ENCODE measurements at regions not wholly inside any gene's neighbourhood (a gene's known extent, or its start where the extent isn't known, plus 50 kb on each side); places are given as distances from the start of the nearest gene placed in this dataset.
A peak's percentile ranks its signal among the peaks of the same experiment; 100 is the strongest.

DNA sequence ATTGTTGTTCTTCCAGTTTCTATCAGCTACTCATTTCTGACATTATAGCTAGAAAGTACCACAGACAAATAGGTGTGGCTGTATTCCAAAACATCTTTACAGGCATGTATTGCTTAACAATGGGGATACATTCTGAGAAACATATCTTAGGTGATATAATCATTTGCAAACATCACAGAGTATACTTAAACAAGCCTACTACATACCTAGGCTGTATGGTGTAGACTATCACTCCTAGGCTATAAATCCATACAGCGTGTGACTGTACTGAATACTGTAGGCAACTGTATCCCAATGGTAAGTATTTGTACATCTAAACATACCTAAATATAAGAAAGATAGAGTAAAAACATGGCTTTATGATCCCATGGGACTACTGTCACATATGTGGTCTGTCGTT is 231.8 kb downstream of the ETS1 start:
- no peak for ATAC-seq (replicated peaks in 6 of 8)
- H3K4me1 ChIP-seq (replicated peaks in 1 of 2) = no peaks in the 10 kb centered on the region
- 40 to 100% (median 100%) methylated on average over 1 to 2 of the region's 2 CpGs; no CpG with 5 or more reads in 3 of the 10 experiments for WGBS, 10 experiments
- in situ Hi-C loops (cut with MboI; ENCODE audit: low pct_unique_long_range_greater_than_20kb in 2 of 9, low sequenced_read_pairs in 9 of 9, unreplicated experiment in 9 of 9) = no loop called here
- no peak overlapping the region for H3K27ac ChIP-seq
- no peak overlapping the region for H3K4me3 ChIP-seq

DNA sequence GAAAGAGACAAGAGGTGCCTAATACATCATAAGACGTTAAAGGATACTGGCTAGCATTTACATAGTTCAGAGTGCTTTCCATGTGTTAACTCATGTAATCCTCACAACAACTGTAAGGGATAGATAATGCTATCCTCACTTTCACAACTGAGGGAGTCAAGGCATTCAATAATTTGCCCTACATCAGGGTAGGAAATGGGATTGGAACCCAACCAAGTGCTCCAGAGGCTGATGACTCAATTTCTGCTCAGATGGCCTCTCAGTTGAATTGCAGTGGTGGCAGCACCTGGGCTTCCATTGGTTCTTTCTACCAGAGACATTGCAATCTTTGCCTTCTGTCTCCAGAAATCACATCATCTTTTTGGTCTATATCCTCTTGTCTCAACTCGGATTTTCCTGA is 232.9 kb downstream of the ETS1 start:
- Histone ChIP-seq H3K4me3 (no peak overlapping the region), H3K27ac (no peak overlapping the region), H3K4me1 (replicated peaks in 1 of 2) (no peaks in the 10 kb centered on the region)
- 24 to 100% (median 71%) methylated on average over 1 to 2 of the region's 2 CpGs; no CpG with 5 or more reads in 3 of the 10 experiments for WGBS, 10 experiments
- in situ Hi-C loops (cut with MboI; ENCODE audit: low pct_unique_long_range_greater_than_20kb in 2 of 9, low sequenced_read_pairs in 9 of 9, unreplicated experiment in 9 of 9) = no loop called here
- ATAC-seq (replicated peaks in 6 of 8) = no peak

- ATAC-seq (replicated peaks in 6 of 8) = no peak
- in situ Hi-C loops (cut with MboI; ENCODE audit: low pct_unique_long_range_greater_than_20kb in 2 of 9, low sequenced_read_pairs in 9 of 9, unreplicated experiment in 9 of 9) = no loop called here
- Histone ChIP-seq H3K4me1 (replicated peaks in 1 of 2) (no peaks in the 10 kb centered on the region), H3K27ac (no peak overlapping the region), H3K4me3 (no peak overlapping the region)
- 10 to 86% (median 76%) methylated on average over 1 to 6 of the region's 6 CpGs; no CpG with 5 or more reads in 3 of the 10 experiments for WGBS, 10 experiments
Observed at GRCh38 chr11:128351168-128351567, 236.2 kb downstream of the ETS1 start.

- no peak for ATAC-seq (replicated peaks in 6 of 8)
Observed at GRCh38 chr11:128349650-128350299, 237.6 kb downstream of the ETS1 start.

GRCh38 chr11:128346804-128347203 is 240.6 kb downstream of the ETS1 start:
- in situ Hi-C loops (cut with MboI; ENCODE audit: low pct_unique_long_range_greater_than_20kb in 2 of 9, low sequenced_read_pairs in 9 of 9, unreplicated experiment in 9 of 9) = no loop called here
- ATAC-seq (replicated peaks in 6 of 8) = peak in 5 of 8 experiments; percentile 12 to 75 (median 49)
- 0 to 100% (median 60%) methylated on average over 1 to 3 of the region's 3 CpGs; no CpG with 5 or more reads in 1 of the 10 experiments for WGBS, 10 experiments
- H3K4me3 ChIP-seq = no peak overlapping the region
- peaks cover 0 to 12% of the 10 kb centered on the region in 2 donors for H3K4me1 ChIP-seq (replicated peaks in 1 of 2)
- H3K27ac ChIP-seq = no peak overlapping the region

More at GRCh38 chr11:128349650-128350299, 237.6 kb downstream of the ETS1 start:
- Histone ChIP-seq H3K27ac (no peak overlapping the region), H3K4me1 (replicated peaks in 1 of 2) (no peaks in the 10 kb centered on the region), H3K4me3 (no peak overlapping the region)
- 41 to 86% (median 81%) methylated on average over 2 to 5 of the region's 6 CpGs; no CpG with 5 or more reads in 2 of the 10 experiments for WGBS, 10 experiments
- in situ Hi-C loops (cut with MboI; ENCODE audit: low pct_unique_long_range_greater_than_20kb in 2 of 9, low sequenced_read_pairs in 9 of 9, unreplicated experiment in 9 of 9) = no loop called here

- Histone ChIP-seq H3K4me3 (no peak overlapping the region), H3K4me1 (replicated peaks in 1 of 2) (peaks cover 0 to 14% of the 10 kb centered on the region in 2 donors), H3K27ac (no peak overlapping the region)
- 69 to 100% (median 80%) methylated on average over 1 to 3 of the region's 3 CpGs; no CpG with 5 or more reads in 4 of the 10 experiments for WGBS, 10 experiments
- in situ Hi-C loops (cut with MboI; ENCODE audit: low pct_unique_long_range_greater_than_20kb in 2 of 9, low sequenced_read_pairs in 9 of 9, unreplicated experiment in 9 of 9) = no loop called here
- no peak for ATAC-seq (replicated peaks in 6 of 8)
Observed at GRCh38 chr11:128345316-128345715, 242.0 kb downstream of the ETS1 start.

DNA sequence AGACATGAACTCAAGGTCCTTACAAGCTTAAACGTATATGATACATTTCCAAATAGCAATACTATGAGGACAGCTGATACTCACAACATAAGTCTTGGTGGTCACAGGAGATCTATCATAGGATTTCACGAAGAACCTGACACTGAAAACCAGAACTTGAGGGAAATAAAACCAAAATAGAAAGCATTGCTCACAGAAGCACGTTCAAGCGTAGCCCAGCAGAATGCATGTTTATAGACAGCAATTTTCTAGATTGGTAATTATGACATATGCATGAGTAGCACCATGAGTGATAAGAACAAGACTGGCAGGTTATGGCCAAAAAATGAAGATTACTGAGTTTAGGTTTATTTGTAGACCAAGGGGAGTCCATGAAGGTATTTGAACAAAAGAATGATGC is 243.5 kb downstream of the ETS1 start:
- H3K4me1 ChIP-seq (replicated peaks in 1 of 2) = peaks cover 0 to 14% of the 10 kb centered on the region in 2 donors
- in situ Hi-C loops (cut with MboI; ENCODE audit: low pct_unique_long_range_greater_than_20kb in 2 of 9, low sequenced_read_pairs in 9 of 9, unreplicated experiment in 9 of 9) = no loop called here
- ATAC-seq (replicated peaks in 6 of 8) = no peak
- no peak overlapping the region for H3K27ac ChIP-seq
- 78 to 100% (median 88%) methylated on average over 2 to 4 of the region's 4 CpGs for WGBS, 10 experiments
- no peak overlapping the region for H3K4me3 ChIP-seq

DNA sequence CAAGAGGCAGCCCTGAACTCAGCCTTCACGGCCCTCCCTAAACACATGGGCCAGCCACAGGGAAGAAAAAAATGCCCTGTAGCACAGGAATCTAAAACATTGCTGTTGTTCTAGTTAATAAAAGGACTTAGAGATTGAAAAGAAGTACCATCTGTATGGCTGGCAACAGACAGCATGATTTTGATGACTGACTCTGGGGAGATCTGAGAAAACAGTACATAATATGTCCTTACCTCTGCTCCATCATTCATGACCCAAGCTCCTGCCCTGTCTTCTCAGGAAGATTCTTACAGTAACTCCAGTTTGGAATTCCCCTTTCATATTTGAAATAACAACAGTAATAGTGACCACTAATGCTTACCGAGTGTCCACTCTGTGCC is 244.2 kb downstream of the ETS1 start:
- in situ Hi-C loops (cut with MboI; ENCODE audit: low pct_unique_long_range_greater_than_20kb in 2 of 9, low sequenced_read_pairs in 9 of 9, unreplicated experiment in 9 of 9) = no loop called here
- no peak overlapping the region for H3K27ac ChIP-seq
- WGBS, 10 experiments = 0 to 100% (median 80%) methylated on average over 1 to 2 of the region's 2 CpGs; no CpG with 5 or more reads in 1 of the 10 experiments
- no peak for ATAC-seq (replicated peaks in 6 of 8)
- no peak overlapping the region for H3K4me3 ChIP-seq
- H3K4me1 ChIP-seq (replicated peaks in 1 of 2) = peaks cover 0 to 14% of the 10 kb centered on the region in 2 donors

DNA sequence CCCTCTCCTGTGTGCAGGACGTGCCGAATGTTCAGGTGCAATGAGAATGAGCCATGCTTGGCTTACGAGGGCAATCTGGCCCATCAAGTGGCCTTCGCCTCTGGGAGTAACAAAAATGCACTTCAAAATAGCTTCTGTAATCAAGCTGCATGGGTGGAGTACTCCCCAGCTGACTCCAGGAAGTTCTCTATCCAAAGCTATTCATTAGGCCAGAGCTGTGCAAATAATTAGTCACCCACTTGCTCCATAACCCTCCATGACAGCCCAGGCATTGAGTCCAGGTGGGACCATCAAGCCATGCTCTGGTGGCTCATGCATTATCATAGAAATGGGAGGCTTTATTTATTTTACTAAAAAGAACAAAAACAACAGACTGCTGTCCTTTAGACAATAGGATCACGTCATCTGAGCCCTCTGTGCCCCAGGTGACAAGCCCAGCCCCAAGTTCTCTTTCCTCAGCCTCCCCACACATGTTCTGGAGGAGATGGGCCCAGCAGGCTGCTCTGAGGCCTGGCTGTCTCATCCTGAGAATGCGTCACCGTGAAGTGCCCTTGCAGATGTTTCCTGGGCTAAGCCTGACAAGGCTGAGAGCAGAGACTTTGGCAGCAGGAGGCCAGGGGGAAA is 244.7 kb downstream of the ETS1 start:
- 6 to 80% (median 46%) methylated on average over 1 to 4 of the region's 7 CpGs; no CpG with 5 or more reads in 4 of the 10 experiments for WGBS, 10 experiments
- H3K27ac ChIP-seq = no peak overlapping the region
- peak; percentile 76 to 94 (median 91) for ATAC-seq (replicated peaks in 6 of 8)
- H3K4me3 ChIP-seq = no peak overlapping the region
- peaks cover 0 to 14% of the 10 kb centered on the region in 2 donors for H3K4me1 ChIP-seq (replicated peaks in 1 of 2)
- in situ Hi-C loops (cut with MboI; ENCODE audit: low pct_unique_long_range_greater_than_20kb in 2 of 9, low sequenced_read_pairs in 9 of 9, unreplicated experiment in 9 of 9) = no loop called here

GRCh38 chr11:128341280-128342248 is 245.8 kb downstream of the ETS1 start:
- Histone ChIP-seq H3K27ac (no peak overlapping the region), H3K4me1 (replicated peaks in 1 of 2) (peaks cover 0 to 14% of the 10 kb centered on the region in 2 donors), H3K4me3 (no peak overlapping the region)
- in situ Hi-C loops (cut with MboI; ENCODE audit: low pct_unique_long_range_greater_than_20kb in 2 of 9, low sequenced_read_pairs in 9 of 9, unreplicated experiment in 9 of 9) = no loop called here
- WGBS, 10 experiments = 57 to 100% (median 79%) methylated on average over 1 to 16 of the region's 22 CpGs
- no peak for ATAC-seq (replicated peaks in 6 of 8)

DNA sequence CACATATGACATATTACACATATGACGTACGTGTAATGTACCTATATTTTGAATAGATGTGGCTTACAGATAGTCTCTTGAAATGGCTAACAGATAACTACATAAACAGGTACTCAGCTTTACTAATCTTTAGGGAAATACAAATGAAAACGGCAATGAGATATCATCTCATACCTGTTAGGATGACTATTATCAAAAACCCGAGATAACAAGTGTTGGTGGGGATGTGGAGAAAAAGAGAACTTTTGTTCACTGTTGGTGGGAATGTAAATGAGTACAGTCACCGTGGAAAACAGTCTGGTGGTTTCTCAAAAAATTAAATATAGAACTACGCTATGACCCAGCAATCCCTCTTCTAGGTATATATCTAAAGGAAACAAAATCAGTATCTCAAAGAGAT is 247.6 kb downstream of the ETS1 start:
- Histone ChIP-seq H3K27ac (no peak overlapping the region), H3K4me3 (no peak overlapping the region), H3K4me1 (replicated peaks in 1 of 2) (peaks cover 0 to 15% of the 10 kb centered on the region in 2 donors)
- 65 to 100% (median 92%) methylated on average over 1 to 6 of the region's 6 CpGs for WGBS, 10 experiments
- no peak for ATAC-seq (replicated peaks in 6 of 8)
- in situ Hi-C loops (cut with MboI; ENCODE audit: low pct_unique_long_range_greater_than_20kb in 2 of 9, low sequenced_read_pairs in 9 of 9, unreplicated experiment in 9 of 9) = no loop called here

- in situ Hi-C loops (cut with MboI; ENCODE audit: low pct_unique_long_range_greater_than_20kb in 2 of 9, low sequenced_read_pairs in 9 of 9, unreplicated experiment in 9 of 9) = no loop called here
- Histone ChIP-seq H3K27ac (no peak overlapping the region), H3K4me1 (replicated peaks in 1 of 2) (peaks cover 7 to 25% of the 10 kb centered on the region in 2 donors), H3K4me3 (no peak overlapping the region)
- no peak for ATAC-seq (replicated peaks in 6 of 8)
- WGBS, 10 experiments = 92 to 100% (median 100%) methylated on average over 1 to 3 of the region's 3 CpGs; no CpG with 5 or more reads in 3 of the 10 experiments
Observed at GRCh38 chr11:128338811-128339210, 248.5 kb downstream of the ETS1 start.

DNA sequence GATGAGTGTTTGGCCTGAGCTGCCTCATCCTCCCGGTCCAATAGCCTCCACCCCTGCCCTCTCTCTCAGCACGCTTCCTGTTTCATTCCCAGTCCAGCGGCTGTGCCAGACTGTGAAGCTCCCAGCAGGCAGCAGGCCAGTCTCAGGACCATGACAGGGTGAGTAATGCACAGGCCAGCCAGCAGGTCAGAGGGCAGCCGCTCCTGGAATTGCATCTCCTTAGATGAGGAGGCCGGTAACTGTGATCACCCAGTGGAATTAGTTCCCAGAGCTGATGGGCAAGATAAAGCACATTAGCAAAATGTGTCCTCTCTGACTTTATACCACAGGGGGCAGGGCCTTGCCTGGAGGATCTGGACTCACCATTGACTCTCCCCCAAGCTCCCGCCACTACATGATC is 251.2 kb downstream of the ETS1 start:
- ATAC-seq (replicated peaks in 6 of 8) = peak in 6 of 8 experiments; percentile 15 to 86 (median 65)
- H3K27ac ChIP-seq = no peak overlapping the region
- WGBS, 10 experiments = 22 to 100% (median 72%) methylated on average over 1 to 5 of the region's 6 CpGs; no CpG with 5 or more reads in 1 of the 10 experiments
- H3K4me1 ChIP-seq (replicated peaks in 1 of 2) = peaks cover 10 to 14% of the 10 kb centered on the region in 2 donors
- in situ Hi-C loops (cut with MboI; ENCODE audit: low pct_unique_long_range_greater_than_20kb in 2 of 9, low sequenced_read_pairs in 9 of 9, unreplicated experiment in 9 of 9) = no loop called here
- no peak overlapping the region for H3K4me3 ChIP-seq
